Putamen (tissue), 1 donor: ENCODE measurements at regions not wholly inside any gene's neighbourhood (a gene's known extent, or its start where the extent isn't known, plus 50 kb on each side); places are given as distances from the start of the nearest gene placed in this dataset.

Experiments
- DNase-seq: peaks from one replicate; pipeline ENCODE4 v3.0.0-alpha.2; 2016; ENCODE audit warnings: low spot score

- no peak for DNase-seq
These were observed 564.5 kb downstream of the FGF9 start for GRCh38 chr13:22235285-22235949.

- DNase-seq = no peak
These were observed 565.0 kb downstream of the FGF9 start for GRCh38 chr13:22235950-22236290.

DNA sequence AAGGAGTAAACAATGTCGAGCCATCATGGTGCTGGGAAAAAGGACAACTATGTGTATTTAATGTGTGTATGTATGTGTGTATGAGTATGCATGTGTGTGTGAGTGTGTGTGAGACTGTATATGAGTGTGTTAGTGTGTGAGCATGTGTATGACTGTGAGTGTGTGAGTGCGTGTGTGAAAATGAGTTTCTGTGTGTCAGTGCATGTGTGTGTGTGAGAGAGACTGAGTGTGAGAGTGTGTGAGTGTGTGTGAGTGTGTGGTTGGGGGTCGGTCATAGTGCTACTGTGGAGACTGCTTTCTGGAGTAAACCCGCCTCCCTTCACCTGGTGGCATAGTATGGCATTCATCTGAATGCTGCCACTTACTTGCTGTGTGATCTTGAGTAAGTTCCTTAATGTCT, 567.4 kb downstream of the FGF9 start:
- DNase-seq = no peak

DNA sequence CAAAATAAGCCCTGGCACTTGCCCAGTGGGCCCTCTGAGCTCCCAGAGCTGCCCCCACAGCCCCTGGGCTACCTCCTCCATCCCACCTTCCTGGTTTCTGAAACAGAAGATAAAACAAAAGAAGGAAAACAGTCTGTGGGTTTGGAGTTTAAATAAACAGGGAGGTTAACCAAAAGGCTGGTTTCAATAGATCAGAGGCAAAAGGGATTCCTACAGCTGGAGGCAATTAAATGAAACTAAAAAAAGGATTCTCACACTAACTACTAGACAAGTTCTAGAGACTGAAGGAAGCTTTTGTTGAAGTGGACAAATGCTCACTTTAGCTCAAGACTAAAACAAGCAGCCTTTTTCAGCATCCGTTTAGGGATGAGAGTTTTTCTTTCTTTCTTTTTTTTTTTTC, 569.8 kb downstream of the FGF9 start:
- DNase-seq = no peak

DNA sequence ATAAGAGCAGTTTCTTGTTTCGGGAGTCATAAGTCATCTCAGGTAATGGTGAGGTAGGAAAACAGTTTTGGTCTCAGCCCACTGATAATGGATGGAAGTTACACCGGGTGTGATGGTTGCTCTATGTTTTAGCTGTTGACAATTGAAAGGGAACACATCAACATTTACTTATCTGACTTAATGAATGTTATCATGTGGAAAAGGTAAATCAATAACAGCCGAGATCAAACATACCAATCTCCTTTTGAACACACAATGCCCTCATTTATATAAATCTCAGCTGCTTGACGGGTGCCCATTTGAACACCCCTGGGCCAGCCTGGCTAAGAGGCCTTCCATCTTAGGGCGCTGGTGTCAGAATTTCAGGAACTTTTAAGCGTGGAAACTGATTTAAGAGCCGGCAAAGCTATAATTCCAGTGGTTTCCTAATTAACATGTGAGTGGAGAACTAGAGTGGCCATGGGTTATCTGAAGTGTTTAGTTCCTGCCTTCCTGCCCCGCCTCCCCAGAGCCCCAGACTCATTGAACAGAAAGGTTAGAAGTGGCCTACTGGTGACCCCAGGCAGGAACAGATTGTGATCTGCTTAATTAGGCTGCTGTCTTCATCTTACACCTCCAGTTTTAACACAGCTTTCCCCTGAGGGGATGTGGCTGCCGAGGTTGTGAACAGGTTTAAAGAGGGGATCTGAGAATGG, 572.7 kb downstream of the FGF9 start:
- DNase-seq = no peak

DNA sequence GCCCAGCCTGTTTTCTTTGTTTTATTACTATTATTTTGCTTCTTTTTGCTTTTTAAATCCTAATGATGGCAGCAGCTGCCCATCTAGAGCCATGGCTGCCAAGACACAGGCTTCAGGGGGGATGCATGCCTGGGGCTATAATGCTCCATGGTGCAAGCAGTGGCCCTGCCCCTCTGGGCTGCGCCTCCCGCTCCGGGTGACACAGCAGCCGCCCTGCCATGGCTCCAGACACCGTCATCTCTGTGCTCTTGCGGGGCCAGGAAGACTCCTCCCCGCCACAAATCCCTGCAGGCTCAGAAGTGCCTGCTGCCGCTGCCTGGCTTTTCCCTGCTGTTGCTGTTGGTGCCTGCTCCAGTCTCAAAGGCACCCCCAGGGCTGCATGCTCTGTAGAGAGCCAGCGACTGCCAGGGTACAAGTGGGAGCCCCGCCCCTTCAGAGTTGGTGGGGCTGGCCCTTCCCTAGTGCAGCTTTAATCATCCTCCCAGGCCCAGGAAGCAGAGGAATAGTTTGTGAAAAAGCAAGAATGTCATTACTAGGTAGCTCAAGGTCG, 581.5 kb downstream of the FGF9 start:
- no peak for DNase-seq

DNA sequence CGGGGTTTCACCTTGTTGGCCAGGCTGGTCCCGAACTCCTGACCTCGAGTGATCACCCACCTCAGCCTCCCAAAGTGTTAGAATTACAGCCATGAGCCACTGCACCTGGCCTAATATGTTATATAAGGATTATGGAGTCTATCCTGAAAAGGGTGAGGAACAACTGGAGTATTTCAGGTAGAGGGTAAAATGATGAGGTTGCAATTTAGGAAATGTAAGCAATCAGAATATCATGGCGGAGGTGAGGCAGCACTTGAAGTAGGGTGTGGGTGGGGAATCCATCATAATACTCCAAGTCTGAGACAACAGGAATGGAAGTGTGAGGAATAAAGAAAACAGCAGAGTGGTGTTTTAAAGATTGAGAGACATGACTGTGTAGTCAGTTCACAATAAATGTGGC, 582.2 kb downstream of the FGF9 start:
- DNase-seq = no peak

DNA sequence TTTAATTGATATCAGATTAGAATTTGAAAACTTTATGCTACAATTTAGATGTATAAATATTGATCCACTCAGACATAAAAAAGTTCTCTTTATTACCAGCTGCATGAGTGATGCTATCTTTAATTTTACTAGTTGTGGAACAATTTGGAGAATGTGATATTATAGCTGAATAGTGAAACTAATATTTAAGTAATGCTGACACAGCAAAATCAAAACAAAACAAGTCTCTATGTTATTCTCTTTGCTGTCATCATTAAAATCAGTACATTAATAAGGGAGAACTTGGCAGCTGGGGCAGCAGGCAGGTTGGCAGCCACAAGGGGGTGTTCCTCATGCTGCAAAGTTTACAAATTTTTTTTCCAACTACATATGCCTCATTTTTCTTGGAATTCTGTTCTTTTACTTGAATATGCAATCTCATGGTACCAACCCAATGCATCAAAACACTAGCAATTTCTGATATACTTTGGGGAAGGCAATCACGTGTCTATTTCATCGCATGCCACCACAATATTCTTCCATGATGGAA, 585.3 kb downstream of the FGF9 start:
- no peak for DNase-seq

- no peak for DNase-seq
These were observed 591.4 kb downstream of the FGF9 start for GRCh38 chr13:22262001-22262885.

DNA sequence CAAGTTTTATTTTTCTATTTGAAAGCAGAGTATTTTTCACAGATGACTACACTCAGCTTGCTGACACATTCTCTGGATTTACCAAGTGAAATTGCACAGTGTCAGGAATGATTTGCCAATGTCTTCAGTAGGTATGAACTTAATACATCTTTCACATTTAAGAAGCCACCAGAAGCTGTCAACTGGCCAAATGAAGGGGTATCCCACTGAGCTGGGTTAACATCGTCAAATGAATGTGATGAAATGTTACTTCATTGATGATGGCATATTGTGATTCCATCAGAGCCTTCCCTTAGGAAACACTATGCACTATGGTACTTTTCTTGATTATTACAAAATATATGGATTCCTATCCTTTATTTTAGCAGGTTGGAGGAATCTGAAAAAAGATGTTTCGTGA, 592.3 kb downstream of the FGF9 start:
- DNase-seq = no peak

GRCh38 chr13:22265563-22265962, 594.7 kb downstream of the FGF9 start:
- DNase-seq = peak; percentile 31

DNA sequence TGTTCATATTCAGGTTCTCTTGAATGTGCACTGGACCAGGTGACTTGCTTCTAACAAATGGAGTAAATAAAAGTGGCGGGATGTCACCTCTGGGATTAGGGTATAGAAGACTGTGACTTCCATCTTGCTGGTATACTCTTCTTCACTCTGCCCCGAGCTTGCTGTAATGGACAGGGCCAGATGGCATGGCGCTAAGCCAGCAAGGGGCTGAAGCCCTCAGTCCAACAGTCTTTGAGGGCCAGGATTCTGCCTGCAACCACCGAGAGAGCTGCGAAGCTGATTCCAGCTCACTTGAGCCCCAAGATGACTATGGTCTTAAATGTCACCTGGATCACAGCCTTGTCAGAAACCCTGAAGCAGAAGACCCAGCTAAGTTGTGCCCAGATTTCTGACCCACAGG, 600.0 kb downstream of the FGF9 start:
- no peak for DNase-seq

- DNase-seq = no peak
These were observed 601.0 kb downstream of the FGF9 start for GRCh38 chr13:22271903-22272302.

- no peak for DNase-seq
These were observed 604.5 kb downstream of the FGF9 start for GRCh38 chr13:22275393-22275792.

- no peak for DNase-seq
These were observed 605.7 kb downstream of the FGF9 start for GRCh38 chr13:22276616-22277015.

GRCh38 chr13:22278336-22278929, 607.6 kb downstream of the FGF9 start:
- no peak for DNase-seq

GRCh38 chr13:22285867-22286266, 615.0 kb downstream of the FGF9 start:
- no peak for DNase-seq

DNA sequence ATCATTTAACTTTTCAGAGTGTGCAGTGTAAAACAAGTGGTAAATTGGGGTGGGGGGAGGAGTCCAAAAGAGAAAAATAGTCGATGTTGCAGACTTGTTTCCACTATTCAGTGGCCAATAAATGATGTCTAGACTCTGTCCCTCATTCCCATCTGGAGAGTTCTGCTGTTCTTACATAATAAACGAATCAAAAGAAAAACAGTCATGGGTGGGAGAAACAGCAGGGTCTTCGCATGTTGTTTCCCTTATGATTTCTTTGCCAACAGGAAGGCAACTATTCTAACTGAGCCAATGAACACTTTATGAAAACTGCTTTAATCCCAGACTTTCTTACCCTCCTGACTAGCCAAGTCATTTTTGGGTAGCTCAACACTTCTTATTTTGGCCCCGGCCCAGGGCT, 615.5 kb downstream of the FGF9 start:
- DNase-seq = no peak

DNA sequence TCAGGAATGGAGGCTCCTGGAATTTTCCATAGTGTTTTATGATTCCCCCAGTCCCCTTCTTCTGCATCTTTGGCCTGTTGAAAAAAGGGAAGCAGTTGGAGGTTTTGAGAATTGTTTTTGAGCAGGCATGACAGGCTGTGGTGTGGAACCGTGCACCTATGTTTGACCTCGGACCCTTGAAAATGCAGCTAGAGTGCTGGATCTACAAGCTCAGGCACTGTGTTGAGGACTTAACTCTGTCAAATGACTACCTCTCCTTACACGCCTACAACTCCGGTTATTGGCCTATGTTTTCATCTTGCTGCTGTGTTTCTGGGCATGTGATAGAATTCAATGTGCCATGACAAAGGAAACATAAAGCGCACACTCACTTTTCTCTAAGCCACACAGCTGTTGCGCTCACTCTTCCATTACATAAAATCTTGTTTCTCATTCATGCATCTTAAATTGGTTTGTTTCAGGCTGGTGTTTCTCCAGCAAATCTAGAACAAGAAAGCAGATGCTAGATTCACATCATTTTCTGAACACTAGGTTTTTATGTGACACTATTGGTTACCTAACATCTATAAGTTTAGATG, 616.6 kb downstream of the FGF9 start:
- DNase-seq = no peak

DNA sequence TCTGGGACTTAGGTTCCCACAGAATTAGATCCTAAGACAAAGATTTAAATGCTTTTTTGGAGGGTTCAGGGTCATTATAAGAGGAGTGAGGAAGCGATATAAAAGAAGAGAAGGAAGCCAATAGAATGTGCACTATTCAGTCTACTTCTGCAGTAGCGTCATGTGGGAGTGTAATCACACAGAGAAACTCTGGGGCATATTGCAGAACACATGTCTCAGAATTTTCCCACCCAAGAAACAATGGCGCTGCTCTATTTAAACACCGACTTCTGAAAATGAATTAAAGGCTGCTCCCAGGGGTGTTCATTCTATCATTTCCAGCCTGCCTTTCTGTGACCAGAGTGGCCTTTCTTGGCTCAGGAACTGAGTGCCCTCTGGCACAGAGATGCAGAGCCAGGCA, 617.6 kb downstream of the FGF9 start:
- DNase-seq = no peak

DNA sequence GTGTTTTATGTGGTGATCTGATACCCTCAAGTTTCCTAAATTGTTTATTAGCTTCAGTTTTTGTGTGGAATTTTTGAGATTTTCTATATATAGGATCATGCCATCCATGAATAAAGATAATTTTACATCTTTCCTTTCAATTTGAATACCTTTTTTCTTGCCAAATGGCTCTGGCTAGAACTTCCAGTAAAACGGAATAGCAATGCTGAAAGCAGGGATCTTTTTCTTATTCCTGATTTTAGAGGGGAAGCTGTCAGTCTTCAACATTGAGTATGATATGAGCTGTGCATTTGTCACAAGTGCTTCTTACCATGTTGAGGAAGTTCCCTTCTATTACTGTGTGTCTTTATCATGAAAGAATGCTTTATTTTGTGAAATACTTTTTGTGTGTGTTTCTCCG, 618.8 kb downstream of the FGF9 start:
- DNase-seq = no peak

GRCh38 chr13:22298530-22298929, 627.7 kb downstream of the FGF9 start:
- DNase-seq = no peak
